SK-N-SH treated with all-trans-retinoic acid at 6 μM for 48 hours (cell line): ENCODE measurements at regions not wholly inside any gene's neighbourhood (a gene's known extent, or its start where the extent isn't known, plus 50 kb on each side); places are given as distances from the start of the nearest gene placed in this dataset.

Experiments used
- POU6F1 ChIP-seq: fragments of 250-450 bp; sonication (Bioruptor Pico); IDR thresholded peaks from 2 replicates; pipeline ENCODE4 v1.8.0; 2021; ENCODE audit warnings: low read depth, mild to moderate bottlenecking, moderate library complexity, borderline replicate concordance
- RARB ChIP-seq: fragments of 250-450 bp; sonication (Bioruptor Pico); IDR thresholded peaks from 2 replicates; pipeline ENCODE4 v1.8.0; 2021; ENCODE audit warnings: mild to moderate bottlenecking, moderate library complexity
- TCF4 ChIP-seq: fragments of 250-450 bp; sonication (Bioruptor Pico); IDR thresholded peaks from 2 replicates; pipeline ENCODE4 v1.8.0; 2021; ENCODE audit warnings: mild to moderate bottlenecking, moderate library complexity, borderline replicate concordance
- TOX ChIP-seq: fragments of 250-450 bp; sonication (Bioruptor Pico); IDR thresholded peaks from 2 replicates; pipeline ENCODE4 v1.8.0; 2021; ENCODE audit warnings: mild to moderate bottlenecking, moderate library complexity, borderline replicate concordance

- TF ChIP-seq TCF4 (CRISPR knock-in tag) = no peak
- TF ChIP-seq TOX (CRISPR knock-in tag) = no peak
- TF ChIP-seq RARB = no peak
- TF ChIP-seq POU6F1 = no peak
Measured at GRCh38 chr1:47582891-47583608, 145.2 kb downstream of the FOXD2 start.
